Keratinocyte (primary cell): ENCODE measurements at regions not wholly inside any gene's neighbourhood (a gene's known extent, or its start where the extent isn't known, plus 50 kb on each side); places are given as distances from the start of the nearest gene placed in this dataset.

Experiments
- CTCF ChIP-seq, 3 experiments: IDR thresholded peaks in 1 of 3; conservative IDR thresholded peaks in 1 of 3; optimal IDR thresholded peaks in 1 of 3; 2 replicates in 2 of 3; 3 replicates in 1 of 3; pipeline versions ENCODE3 to v1.5.1; 2011; ENCODE audit warnings: low read length in 3 of 3, mild to moderate bottlenecking in 3 of 3, moderate library complexity in 2 of 3, control low read depth in 1 of 3, inconsistent platforms in 1 of 3; ENCODE audit not compliant: insufficient read depth in 2 of 3; ENCODE audit errors: extremely low read depth in 1 of 3
- EZH2 ChIP-seq: IDR thresholded peaks from one replicate; pipeline ENCODE4 v1.6.1; 2012; ENCODE audit warnings: inconsistent platforms, mild to moderate bottlenecking, low read length, moderate library complexity

- no peak for TF ChIP-seq CTCF (optimal IDR thresholded peaks at IDR 0.05 in 1 of 3, IDR thresholded peaks at IDR 0.05 in 1 of 3, conservative IDR thresholded peaks at IDR 0.05 in 1 of 3; ENCODE audit: extremely low read depth in 1 of 3, insufficient read depth in 2 of 3, low read length in 3 of 3)
- no peak for TF ChIP-seq EZH2
Measured at GRCh38 chr18:68400889-68401288, 314.0 kb downstream of the TMX3 start.
